SK-N-MC (cell line): ENCODE measurements at regions not wholly inside any gene's neighbourhood (a gene's known extent, or its start where the extent isn't known, plus 50 kb on each side); places are given as distances from the start of the nearest gene placed in this dataset.

Experiments used
- DNase-seq: peaks from one replicate; pipeline ENCODE4 v3.0.0-alpha.2; 2011; ENCODE audit warnings: low read depth, low spot score
- H3K27ac ChIP-seq: fragments of 200-600 bp; sonication (generic); 2 replicates; pipeline ENCODE4 v1.5.1; 2016; ENCODE audit warnings: mixed run types
- H3K36me3 ChIP-seq: fragments of 200-600 bp; sonication (generic); 2 replicates; pipeline ENCODE4 v1.6.1; 2017; ENCODE audit warnings: antibody characterized with exemption, low read length, mixed read lengths; ENCODE audit not compliant: insufficient read depth
- H3K4me3 ChIP-seq: fragments of 200-600 bp; sonication (generic); 2 replicates; pipeline ENCODE4 v1.5.1; 2016
- H3K9ac ChIP-seq: fragments of 200-600 bp; sonication (generic); 2 replicates; pipeline ENCODE4 v1.8.0; 2017; ENCODE audit warnings: mixed run types, mixed read lengths; ENCODE audit not compliant: insufficient read length
- H3K9me3 ChIP-seq: fragments of 200-600 bp; sonication (generic); 2 replicates; pipeline ENCODE4 v1.6.1; 2017; ENCODE audit warnings: low read depth, mild to moderate bottlenecking, antibody characterized with exemption, low read length, moderate library complexity, mixed read lengths
- EZH2 ChIP-seq: fragments of 200-600 bp; sonication (generic); IDR thresholded peaks from one replicate; pipeline ENCODE4 v1.6.1; 2017; ENCODE audit warnings: antibody characterized with exemption
- FOXP2 ChIP-seq: optimal IDR thresholded peaks from 2 replicates; pipeline ENCODE3; 2011; ENCODE audit warnings: mild to moderate bottlenecking, moderate library complexity; ENCODE audit not compliant: insufficient read depth; ENCODE audit errors: extremely low read length, control extremely low read depth
- POLR2AphosphoS5 ChIP-seq: IDR thresholded peaks from 2 replicates; pipeline ENCODE4 v1.6.1; 2012; ENCODE audit warnings: mild to moderate bottlenecking, low read depth, low read length, borderline replicate concordance

DNA sequence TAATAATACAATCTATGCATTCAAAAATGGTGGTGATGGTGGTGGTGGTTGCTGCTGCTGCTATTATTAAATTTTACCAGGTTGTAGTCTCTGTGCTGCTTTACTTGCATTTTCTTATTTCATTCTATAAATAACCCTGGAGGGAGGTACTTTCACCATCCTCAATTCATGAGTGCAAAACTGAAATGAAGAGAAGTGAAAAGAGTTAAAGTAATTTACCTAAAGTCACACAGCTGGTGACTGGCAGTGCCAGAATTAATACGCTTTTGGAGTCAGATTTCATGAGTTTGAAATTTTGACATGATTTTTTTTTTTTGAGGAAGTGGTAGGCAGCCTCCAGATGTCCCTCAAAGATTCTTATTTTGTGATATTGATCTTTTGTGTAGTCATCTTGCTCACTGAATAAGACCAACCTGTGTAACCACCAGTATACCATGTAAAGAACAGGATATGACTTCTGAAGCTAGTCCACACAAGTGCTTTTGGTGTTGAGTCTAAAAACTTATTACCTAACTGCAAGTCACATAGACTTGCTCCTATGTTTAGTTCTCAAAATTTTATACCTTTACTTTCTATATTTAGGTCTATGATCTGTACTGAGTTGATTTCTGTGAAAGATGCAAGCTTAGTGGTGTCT lies 218.8 kb downstream of the ZWINT start:
- no peak for TF ChIP-seq FOXP2
- no peak for TF ChIP-seq EZH2
- no peak for TF ChIP-seq POLR2AphosphoS5
- Histone ChIP-seq H3K9me3 (no peaks in the 10 kb centered on the region), H3K27ac (no peak overlapping the region), H3K4me3 (no peak overlapping the region), H3K9ac (no peak overlapping the region), H3K36me3 (no peaks in the 10 kb centered on the region)
- no peak for DNase-seq

DNA sequence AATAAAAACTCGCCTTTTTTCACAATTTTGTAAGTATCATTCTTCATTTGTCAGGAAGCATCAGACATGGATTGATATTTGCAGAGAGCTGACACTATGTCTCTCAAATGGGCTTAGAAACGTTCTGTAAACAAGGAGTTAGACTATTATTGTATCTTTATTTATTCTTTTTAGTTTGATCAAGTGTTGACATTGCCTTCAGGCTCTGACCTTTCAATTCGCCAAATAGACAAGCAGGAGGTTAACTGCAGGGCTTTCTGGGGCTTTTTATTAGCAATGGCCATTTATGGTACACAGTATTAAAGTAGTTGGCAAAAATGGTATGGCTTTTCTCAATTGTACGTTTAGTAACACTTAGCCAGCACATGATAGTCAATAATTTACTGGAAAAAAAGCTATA lies 221.7 kb downstream of the ZWINT start:
- Histone ChIP-seq H3K27ac (no peak overlapping the region), H3K9me3 (no peaks in the 10 kb centered on the region), H3K9ac (no peak overlapping the region), H3K4me3 (no peak overlapping the region), H3K36me3 (no peaks in the 10 kb centered on the region)
- DNase-seq: no peak
- TF ChIP-seq EZH2: no peak
- TF ChIP-seq POLR2AphosphoS5: no peak

DNA sequence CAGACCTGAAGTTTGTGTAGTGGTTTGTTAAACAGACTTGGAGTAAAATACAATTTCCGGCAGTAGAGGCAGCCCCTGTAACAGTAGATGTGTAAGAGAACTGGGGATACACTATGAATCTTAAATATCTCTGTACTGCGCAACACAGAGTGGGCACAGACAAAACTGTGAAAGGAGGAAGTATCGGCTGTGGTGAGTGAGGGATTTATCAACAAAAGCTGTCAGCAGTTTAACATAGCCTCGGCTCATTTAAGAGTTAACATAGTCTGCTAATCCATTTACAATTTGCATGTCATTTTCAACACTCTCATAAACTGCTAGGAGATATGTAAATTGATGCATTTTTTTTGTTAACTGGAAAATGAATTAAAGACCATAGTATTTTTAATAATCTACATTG lies 225.2 kb downstream of the ZWINT start:
- Histone ChIP-seq H3K9ac (no peak overlapping the region), H3K36me3 (no peaks in the 10 kb centered on the region), H3K27ac (no peak overlapping the region), H3K4me3 (no peak overlapping the region), H3K9me3 (no peaks in the 10 kb centered on the region)
- TF ChIP-seq FOXP2 (no peak), POLR2AphosphoS5 (no peak), EZH2 (no peak)
- DNase-seq: no peak

DNA sequence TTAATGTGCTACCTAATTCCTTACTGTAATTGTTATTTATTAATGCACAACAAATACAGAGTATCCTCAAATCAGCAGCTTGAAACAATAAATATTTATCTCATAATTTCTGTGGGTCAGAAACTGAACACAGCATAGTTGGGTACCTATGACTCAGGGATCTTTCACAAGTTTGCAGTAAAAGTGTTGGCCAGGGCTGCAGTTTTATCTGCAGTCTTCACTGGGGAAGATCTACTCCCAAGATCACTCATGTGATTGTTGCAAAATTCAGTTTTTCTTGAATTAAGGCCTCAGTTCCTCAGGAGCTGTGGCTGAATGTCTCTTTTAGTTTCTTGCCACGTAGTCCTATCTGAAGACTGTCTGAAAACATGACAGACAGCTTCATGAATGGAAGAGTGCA lies 237.8 kb downstream of the ZWINT start:
- H3K4me3 ChIP-seq: no peak overlapping the region
- H3K27ac ChIP-seq: no peak overlapping the region
- no peak for DNase-seq

DNA sequence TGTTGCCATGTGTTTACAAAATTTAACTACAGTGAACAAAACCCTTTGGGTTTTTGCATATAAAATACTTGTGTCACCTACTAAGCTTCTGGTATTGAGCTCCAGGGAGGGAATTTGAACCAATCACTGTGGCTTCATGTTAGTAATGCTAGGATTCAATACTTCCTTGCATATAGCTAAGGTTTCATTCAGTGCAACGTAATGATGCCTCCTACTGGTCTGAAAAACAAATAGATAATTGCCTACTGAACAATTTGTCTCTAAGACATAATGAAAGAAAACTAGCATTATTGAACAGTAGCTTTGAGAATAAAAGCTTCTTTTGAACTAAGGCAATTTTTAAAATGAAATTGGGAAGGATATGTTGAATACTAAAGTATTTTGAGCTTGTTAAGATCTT lies 244.4 kb downstream of the ZWINT start:
- no peak overlapping the region for H3K9ac ChIP-seq
- no peak overlapping the region for H3K4me3 ChIP-seq
- TF ChIP-seq FOXP2 (no peak), EZH2 (no peak), POLR2AphosphoS5 (no peak)
- no peak overlapping the region for H3K27ac ChIP-seq
- no peak for DNase-seq
- no peaks in the 10 kb centered on the region for H3K36me3 ChIP-seq
- H3K9me3 ChIP-seq: no peaks in the 10 kb centered on the region

More for the DNA sequence above, 237.8 kb downstream of the ZWINT start:
- Histone ChIP-seq H3K9me3 (no peaks in the 10 kb centered on the region), H3K36me3 (no peaks in the 10 kb centered on the region), H3K9ac (no peak overlapping the region)
- TF ChIP-seq FOXP2: no peak

DNA sequence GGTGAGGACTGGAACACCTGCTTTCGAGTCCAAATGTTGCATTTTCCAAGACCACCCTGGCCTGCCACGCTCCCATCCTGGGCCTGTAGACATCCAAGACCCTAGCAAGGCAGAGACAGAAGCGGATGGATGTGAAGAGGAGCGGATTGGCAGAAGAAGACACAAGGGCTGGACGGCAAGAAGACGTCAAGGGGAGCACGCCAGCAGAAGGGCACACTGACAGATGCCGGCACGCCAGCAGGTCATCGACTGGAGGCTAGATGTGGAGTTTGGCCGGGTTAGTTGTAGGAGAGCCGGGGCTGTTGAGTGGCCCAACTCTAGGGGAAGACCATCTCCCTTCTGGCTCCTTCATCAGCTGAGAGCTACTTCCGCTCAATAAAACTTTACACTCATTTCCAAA lies 251.6 kb downstream of the ZWINT start:
- H3K4me3 ChIP-seq: no peak overlapping the region
- DNase-seq: no peak
- H3K9ac ChIP-seq: no peak overlapping the region
- TF ChIP-seq FOXP2 (no peak), EZH2 (no peak), POLR2AphosphoS5 (no peak)
- no peak overlapping the region for H3K27ac ChIP-seq
- H3K9me3 ChIP-seq: no peaks in the 10 kb centered on the region
- no peaks in the 10 kb centered on the region for H3K36me3 ChIP-seq

DNA sequence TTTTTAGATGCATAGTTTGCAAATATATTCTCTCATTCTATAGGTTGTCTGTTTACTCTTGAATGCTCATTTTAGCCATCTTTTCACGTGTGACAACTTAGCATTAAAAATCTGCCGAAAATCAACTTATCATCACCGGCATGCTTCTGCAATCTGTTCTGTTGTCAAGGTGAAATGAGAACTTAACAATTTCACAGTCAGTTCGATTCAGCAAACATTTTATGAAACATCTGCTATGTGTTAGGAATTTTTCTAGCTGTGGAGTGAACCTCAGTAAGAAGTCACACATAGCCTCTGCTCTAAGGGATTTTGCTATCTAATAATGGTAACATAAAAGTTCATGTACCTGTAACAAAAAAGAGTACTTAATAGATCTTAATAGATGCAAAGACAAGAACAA lies 256.1 kb downstream of the ZWINT start:
- no peak for TF ChIP-seq POLR2AphosphoS5
- no peak for TF ChIP-seq FOXP2
- no peak for TF ChIP-seq EZH2
- no peaks in the 10 kb centered on the region for H3K36me3 ChIP-seq
- H3K4me3 ChIP-seq: no peak overlapping the region
- DNase-seq: no peak
- no peak overlapping the region for H3K27ac ChIP-seq
- H3K9ac ChIP-seq: no peak overlapping the region
- no peaks in the 10 kb centered on the region for H3K9me3 ChIP-seq

DNA sequence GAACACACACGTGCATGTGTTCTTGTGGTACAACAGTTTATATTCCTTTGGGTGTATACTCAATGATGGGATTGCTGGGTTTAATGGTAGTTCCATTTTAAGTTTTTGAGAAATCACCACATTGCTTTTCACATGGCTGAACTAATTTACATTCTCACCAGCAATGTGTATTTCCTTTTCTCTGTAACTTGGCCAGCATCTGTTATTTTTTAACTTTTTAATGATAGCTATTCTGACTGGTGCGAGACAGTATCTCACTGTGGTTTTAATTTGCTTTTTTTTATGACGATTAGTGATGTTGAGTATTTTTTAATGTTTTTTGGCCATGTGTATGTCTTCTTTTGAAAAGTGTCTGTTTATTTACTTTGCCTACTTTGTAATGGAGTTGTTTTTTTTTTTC lies 256.6 kb downstream of the ZWINT start:
- H3K4me3 ChIP-seq: no peak overlapping the region
- no peak overlapping the region for H3K9ac ChIP-seq
- H3K27ac ChIP-seq: no peak overlapping the region
- H3K36me3 ChIP-seq: no peaks in the 10 kb centered on the region
- H3K9me3 ChIP-seq: no peaks in the 10 kb centered on the region
- DNase-seq: no peak
- TF ChIP-seq EZH2 (no peak), FOXP2 (no peak), POLR2AphosphoS5 (no peak)

- H3K4me3 ChIP-seq: no peak overlapping the region
- H3K9ac ChIP-seq: no peak overlapping the region
- no peak overlapping the region for H3K27ac ChIP-seq
- TF ChIP-seq POLR2AphosphoS5: no peak
- no peak for TF ChIP-seq FOXP2
- no peak for TF ChIP-seq EZH2
- no peaks in the 10 kb centered on the region for H3K9me3 ChIP-seq
- no peaks in the 10 kb centered on the region for H3K36me3 ChIP-seq
- no peak for DNase-seq
Measured at GRCh38 chr10:56096226-56096517, 264.9 kb downstream of the ZWINT start.
